IMR-90 (cell line): ENCODE measurements at regions not wholly inside any gene's neighbourhood (a gene's known extent, or its start where the extent isn't known, plus 50 kb on each side); places are given as distances from the start of the nearest gene placed in this dataset.
A peak's percentile ranks its signal among the peaks of the same experiment; 100 is the strongest.

Source experiments
- ATAC-seq: fragments of 200-7000 bp; cut with Tn5 transposase; 2 replicates; pipeline ENCODE4 v1.9.1; 2020; ENCODE audit warnings: low read depth, mild to moderate bottlenecking, moderate library complexity
- BruUV-seq: library from RNA; stranded (reverse); fragments of 400-500 nt; replicated peaks from 2 replicates; lab custom pipeline; 2021; lab: Mats Ljungman, UMichigan
- CTCF ChIA-PET: fragments of 300-600 bp; formaldehyde crosslinking; extraction: SDS; loops from one replicate; lab custom pipeline; 2021; ENCODE audit warnings: antibody characterized with exemption; lab: Yijun Ruan, JAX
- POLR2A ChIA-PET: fragments of 300-600 bp; sonication (Branson Sonifier 250); formaldehyde crosslinking; loops from one replicate; lab custom pipeline; 2022; ENCODE audit warnings: antibody characterized with exemption; ENCODE audit not compliant: unreplicated experiment; lab: Charles Lee
- DNase-seq: peaks from one replicate; pipeline ENCODE4 v3.0.0; 2013
- H2AFZ ChIP-seq: replicated peaks from 2 replicates; pipeline ENCODE3; 2013; ENCODE audit warnings: low read length, mild to moderate bottlenecking; ENCODE audit not compliant: poor library complexity
- H2AK5ac ChIP-seq: 2 replicates; pipeline ENCODE4 v1.6.1; 2013; ENCODE audit warnings: low read depth, low read length, inconsistent platforms
- H2AK9ac ChIP-seq: replicated peaks from 2 replicates; pipeline ENCODE3; 2013; ENCODE audit warnings: mild to moderate bottlenecking, low read depth, low read length, moderate library complexity; ENCODE audit not compliant: poor library complexity
- H2BK120ac ChIP-seq: 2 replicates; pipeline ENCODE4 v1.6.1; 2013; ENCODE audit warnings: low read depth, low read length, inconsistent platforms
- H2BK15ac ChIP-seq: 3 replicates; pipeline ENCODE4 v1.6.1; 2013; ENCODE audit warnings: low read depth, low read length, inconsistent platforms
- H2BK20ac ChIP-seq: 2 replicates; pipeline ENCODE4 v1.6.1; 2013; ENCODE audit warnings: low read depth, mild to moderate bottlenecking, inconsistent platforms, low read length, moderate library complexity
- H2BK5ac ChIP-seq: 2 replicates; pipeline ENCODE4 v1.6.1; 2013; ENCODE audit warnings: mild to moderate bottlenecking, low read depth, low read length, inconsistent platforms; ENCODE audit not compliant: poor library complexity, severe bottlenecking
- H3K14ac ChIP-seq: replicated peaks from 2 replicates; pipeline ENCODE4 v1.6.1; 2013; ENCODE audit warnings: low read depth, low read length, inconsistent platforms
- H3K18ac ChIP-seq: 2 replicates; pipeline ENCODE4 v1.6.1; 2013; ENCODE audit warnings: low read depth, low read length, control low read depth
- H3K23ac ChIP-seq: 2 replicates; pipeline ENCODE4 v1.6.1; 2013; ENCODE audit warnings: low read depth, low read length, inconsistent platforms
- H3K27ac ChIP-seq: 2 replicates; pipeline ENCODE4 v1.5.1; 2013; ENCODE audit warnings: mild to moderate bottlenecking, control low read depth, low read length; ENCODE audit not compliant: insufficient read depth
- H3K27me3 ChIP-seq: 2 replicates; pipeline ENCODE4 v1.6.1; 2013; ENCODE audit warnings: low read length; ENCODE audit not compliant: control insufficient read depth, insufficient read depth
- H3K36me3 ChIP-seq: 2 replicates; pipeline ENCODE4 v1.6.1; 2013; ENCODE audit warnings: low read length, mixed read lengths; ENCODE audit not compliant: control insufficient read depth, insufficient read depth
- H3K4ac ChIP-seq: 2 replicates; pipeline ENCODE4 v1.6.1; 2013; ENCODE audit warnings: low read depth, low read length, inconsistent platforms
- H3K4me1 ChIP-seq: 2 replicates; pipeline ENCODE4 v1.6.1; 2013; ENCODE audit warnings: low read length, mixed read lengths; ENCODE audit not compliant: control insufficient read depth, insufficient read depth
- H3K4me2 ChIP-seq: 2 replicates; pipeline ENCODE4 v1.6.1; 2013; ENCODE audit warnings: low read depth, mild to moderate bottlenecking, control low read depth, low read length, moderate library complexity
- H3K4me3 ChIP-seq: 2 replicates; pipeline ENCODE4 v1.5.1; 2013; ENCODE audit warnings: low read depth, mild to moderate bottlenecking, control low read depth, low read length, moderate library complexity; ENCODE audit not compliant: insufficient read depth
- H3K56ac ChIP-seq: 2 replicates; pipeline ENCODE4 v1.6.1; 2013; ENCODE audit warnings: low read length, inconsistent platforms; ENCODE audit not compliant: insufficient read depth; ENCODE audit errors: extremely low read depth
- H3K79me1 ChIP-seq, 2 experiments: 2 replicates each; pipeline ENCODE4 v1.6.1; 2013; ENCODE audit warnings: low read length in 2 of 2, inconsistent platforms in 1 of 2, low read depth in 1 of 2
- H3K9ac ChIP-seq: 2 replicates; pipeline ENCODE4 v1.6.1; 2013; ENCODE audit warnings: low read depth, low read length, control low read depth
- H3K9me1 ChIP-seq: 2 replicates; pipeline ENCODE4 v1.6.1; 2013; ENCODE audit warnings: low read length, inconsistent platforms; ENCODE audit not compliant: insufficient read depth
- H3K9me3 ChIP-seq: 2 replicates; pipeline ENCODE4 v1.6.1; 2013; ENCODE audit warnings: low read length; ENCODE audit not compliant: control insufficient read depth, insufficient read depth
- H4K20me1 ChIP-seq: 2 replicates; pipeline ENCODE4 v1.6.1; 2013; ENCODE audit warnings: low read length, inconsistent platforms; ENCODE audit not compliant: insufficient read depth
- H4K5ac ChIP-seq: 2 replicates; pipeline ENCODE4 v1.6.1; 2013; ENCODE audit warnings: mild to moderate bottlenecking, low read depth, low read length, control low read depth
- H4K8ac ChIP-seq, 2 experiments: 2 replicates each; pipeline ENCODE4 v1.6.1; 2013; ENCODE audit warnings: low read depth in 2 of 2, low read length in 2 of 2, control low read depth in 1 of 2, inconsistent platforms in 1 of 2
- H4K91ac ChIP-seq: 2 replicates; pipeline ENCODE4 v1.6.1; 2013; ENCODE audit warnings: low read depth, low read length, inconsistent platforms; ENCODE audit not compliant: insufficient read depth
- FOS ChIP-seq: fragments of 150-350 bp; IDR thresholded peaks from 2 replicates; pipeline ENCODE4 v1.6.1; 2016; ENCODE audit warnings: low read depth, low read length
- RCOR1 ChIP-seq: IDR thresholded peaks from 2 replicates; pipeline ENCODE4 v1.6.1; 2012; ENCODE audit warnings: mild to moderate bottlenecking, low read length, improper control_type of control experiment; ENCODE audit not compliant: insufficient replicate concordance
- WGBS, 2 experiments: methylation state at CpG; one replicate each; pipeline versions ENCODE4 v1.1.5 to v1.1.7; 2013; ENCODE audit warnings: missing lambda C conversion rate in 2 of 2; ENCODE audit not compliant: insufficient read length in 1 of 2; ENCODE audit errors: extremely low coverage in 2 of 2; 5-methylcytosine and 5-hydroxymethylcytosine counted together
- dilution Hi-C: fragments of 300-500 bp; cut with HindIII; formaldehyde crosslinking; loops from one replicate; pipeline ENCODE4 v1.14.3; 2018; ENCODE audit warnings: low sequenced_read_pairs; ENCODE audit not compliant: unreplicated experiment
- in situ Hi-C: fragments of 300-500 bp; cut with MboI; formaldehyde crosslinking; loops from 3 replicates; pipeline ENCODE4 v1.14.3; 2019; ENCODE audit warnings: low sequenced_read_pairs, inconsistent platforms, mixed read lengths
- intact Hi-C: fragments of 100-400 bp; cut with micrococcal nuclease; formaldehyde crosslinking; loops from 2 replicates; pipeline ENCODE4 v1.10.0; 2022

- H2AK9ac ChIP-seq: no peak overlapping the region
- peak overlapping the region; percentile 82; the same call in 1 of the 2 replicates for H2BK120ac ChIP-seq
- peak overlapping the region; percentile 2; the same call in 1 of the 3 replicates for H2BK15ac ChIP-seq
- H3K23ac ChIP-seq: peak overlapping the region; percentile 39; the same call in 1 of the 2 replicates
- no peaks in the 10 kb centered on the region for H3K36me3 ChIP-seq
- no peaks in the 10 kb centered on the region for H3K9me3 ChIP-seq
- DNase-seq: peak; percentile 59
- TF ChIP-seq RCOR1 (no peak), FOS (peak; percentile 14; the same call in 1 of the 2 replicates)
- H3K4me2 ChIP-seq: peak overlapping the region; percentile 76; the same call in 1 of the 2 replicates
- dilution Hi-C loops (no loop called here), intact Hi-C loops (loop anchor here (1.0 to 2.0 kb wide), 2 partner anchors 20 to 26 kb away; a partner anchor contains a TSS), in situ Hi-C loops (loop anchor here (25.0 kb wide), 1 partner anchor 1501 kb away; a partner anchor contains a TSS)
- H3K79me1 ChIP-seq: no peaks in the 10 kb centered on the region
- ChIA-PET CTCF (no interaction called here), POLR2A (no interaction called here)
- WGBS, 2 experiments: no CpG with 5 or more reads among the region's 11 CpGs
- BruUV-seq: no TSS peak
- H3K56ac ChIP-seq: 0 out of 2 replicates have a peak overlapping the region, but pooled peaks have one; percentile 5
- peak overlapping the region; percentile 5; the same call in 1 of the 2 replicates for H2AK5ac ChIP-seq
- H4K91ac ChIP-seq: 0 out of 2 replicates have a peak overlapping the region, but pooled peaks have one; percentile 5
- H3K27ac ChIP-seq: no peak overlapping the region
- H4K5ac ChIP-seq: no peak overlapping the region
- H2AFZ ChIP-seq: no peak overlapping the region
- peak overlapping the region; percentile 42; the same call in 1 of the 2 replicates for H2BK20ac ChIP-seq
- H3K9ac ChIP-seq: no peak overlapping the region
- peak overlapping the region; percentile 27; the same call in 1 of the 2 replicates for H3K18ac ChIP-seq
- H3K4me3 ChIP-seq: peak overlapping the region; percentile 30; the same call in 1 of the 2 replicates
- 0 out of 2 replicates have a peak, but pooled peaks cover 2% of the 10 kb centered on the region for H3K9me1 ChIP-seq
- H4K20me1 ChIP-seq: peaks cover 7% of the 10 kb centered on the region; the same call in 1 of the 2 replicates
- peak overlapping the region; percentile 34; the same call in 1 of the 2 replicates for H3K4ac ChIP-seq
- H4K8ac ChIP-seq: peak overlapping the region in 1 of 2 experiments; percentile 79; a peak in 2 of 4 replicates
- no peaks in the 10 kb centered on the region for H3K27me3 ChIP-seq
- peak overlapping the region; percentile 71; the same call in 1 of the 2 replicates for H3K14ac ChIP-seq
- ATAC-seq: peak; percentile 27
- peak overlapping the region; percentile 75 for H2BK5ac ChIP-seq
- H3K4me1 ChIP-seq: peaks cover 7% of the 10 kb centered on the region; the same call in 1 of the 2 replicates
Measured at GRCh38 chr6:26311012-26311384, 54.0 kb upstream of the BTN3A2 start.
